ENCODE measurements at regions not wholly inside any gene's neighbourhood (a gene's known extent, or its start where the extent isn't known, plus 50 kb on each side); places are given as distances from the start of the nearest gene placed in this dataset.

DNA sequence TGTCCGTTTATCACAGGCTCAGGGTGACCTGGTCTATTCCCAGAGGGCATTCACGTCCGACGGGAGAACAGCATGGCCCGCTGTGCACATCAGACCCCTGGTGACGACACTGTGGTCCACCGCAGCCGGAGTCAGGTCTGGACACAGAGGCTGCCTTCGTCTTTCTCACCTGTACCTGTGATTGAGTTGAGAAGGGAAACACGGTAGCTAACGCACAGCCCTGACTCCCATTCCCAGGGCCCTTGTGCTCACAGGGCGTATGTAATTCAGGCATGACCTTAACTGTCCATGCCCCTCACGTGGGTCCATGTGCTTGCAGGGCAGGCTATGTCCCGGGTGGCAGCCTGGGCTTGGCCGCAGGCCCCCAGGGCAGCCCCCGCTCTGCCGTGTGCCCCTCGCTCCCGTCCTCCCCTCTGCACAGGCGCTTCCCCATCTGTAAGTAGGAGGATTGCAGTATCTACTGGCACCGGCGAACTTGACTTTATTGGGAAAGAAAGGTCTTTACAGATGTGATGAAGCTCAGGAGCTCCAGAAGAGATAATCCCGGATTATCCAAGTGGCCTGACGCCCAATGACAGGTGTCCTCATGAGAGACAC, 221.3 kb upstream of the TCERG1L start:
- TF ChIP-seq, protein P1, sequence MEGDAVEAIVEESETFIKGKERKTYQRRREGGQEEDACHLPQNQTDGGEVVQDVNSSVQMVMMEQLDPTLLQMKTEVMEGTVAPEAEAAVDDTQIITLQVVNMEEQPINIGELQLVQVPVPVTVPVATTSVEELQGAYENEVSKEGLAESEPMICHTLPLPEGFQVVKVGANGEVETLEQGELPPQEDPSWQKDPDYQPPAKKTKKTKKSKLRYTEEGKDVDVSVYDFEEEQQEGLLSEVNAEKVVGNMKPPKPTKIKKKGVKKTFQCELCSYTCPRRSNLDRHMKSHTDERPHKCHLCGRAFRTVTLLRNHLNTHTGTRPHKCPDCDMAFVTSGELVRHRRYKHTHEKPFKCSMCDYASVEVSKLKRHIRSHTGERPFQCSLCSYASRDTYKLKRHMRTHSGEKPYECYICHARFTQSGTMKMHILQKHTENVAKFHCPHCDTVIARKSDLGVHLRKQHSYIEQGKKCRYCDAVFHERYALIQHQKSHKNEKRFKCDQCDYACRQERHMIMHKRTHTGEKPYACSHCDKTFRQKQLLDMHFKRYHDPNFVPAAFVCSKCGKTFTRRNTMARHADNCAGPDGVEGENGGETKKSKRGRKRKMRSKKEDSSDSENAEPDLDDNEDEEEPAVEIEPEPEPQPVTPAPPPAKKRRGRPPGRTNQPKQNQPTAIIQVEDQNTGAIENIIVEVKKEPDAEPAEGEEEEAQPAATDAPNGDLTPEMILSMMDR (IDR thresholded peaks at IDR 0.05; ENCODE audit: low read depth, low read length), result no peak
- TF ChIP-seq POLR2A (IDR thresholded peaks at IDR 0.05; ENCODE audit: extremely low read depth, insufficient read length), result no peak
- TF ChIP-seq, protein P2, sequence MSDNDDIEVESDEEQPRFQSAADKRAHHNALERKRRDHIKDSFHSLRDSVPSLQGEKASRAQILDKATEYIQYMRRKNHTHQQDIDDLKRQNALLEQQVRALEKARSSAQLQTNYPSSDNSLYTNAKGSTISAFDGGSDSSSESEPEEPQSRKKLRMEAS (IDR thresholded peaks at IDR 0.05; ENCODE audit: low read depth, low read length), result no peak
- no peak for TF ChIP-seq MYC (IDR thresholded peaks at IDR 0.05; ENCODE audit: low read depth, low read length)

All from NB4 (cell line).